HCT116 (cell line): ENCODE measurements at regions not wholly inside any gene's neighbourhood (a gene's known extent, or its start where the extent isn't known, plus 50 kb on each side); places are given as distances from the start of the nearest gene placed in this dataset.
"Not testable (repeated sequence)": the region's sequence is repeated elsewhere in the genome, so short reads cannot be mapped to it uniquely, and the experiment has no call there.

ENCODE experiments used
- ATAC-seq: fragments of 200-7000 bp; cut with Tn5 transposase; 2 replicates; pipeline ENCODE4 v1.9.1; 2020; ENCODE audit warnings: mild to moderate bottlenecking, moderate library complexity
- BruUV-seq: library from RNA; stranded (reverse); fragments of 400-500 nt; replicated peaks from 2 replicates; lab custom pipeline; 2021; lab: Mats Ljungman, UMichigan
- CTCF ChIA-PET: fragments of 300-600 bp; sonication (Branson Sonifier 250); formaldehyde crosslinking; loops from one replicate; lab custom pipeline; 2021; ENCODE audit warnings: antibody characterized with exemption; lab: Charles Lee
- POLR2A ChIA-PET: fragments of 300-600, 350-600 bp; sonication (Branson Sonifier 250); formaldehyde crosslinking; loops from one replicate; lab custom pipeline; 2021; ENCODE audit warnings: antibody characterized with exemption; lab: Charles Lee
- RAD21 ChIA-PET, 2 experiments: fragments of 300-600 bp; sonication (Branson Sonifier 250); formaldehyde crosslinking; loops; one replicate each; lab custom pipeline; 2023; ENCODE audit warnings: low total read pairs in 2 of 2; ENCODE audit not compliant: uncharacterized antibody in 2 of 2, unreplicated experiment in 2 of 2, low non-redundant PET in 1 of 2; lab: Charles Lee
- DNase-seq: peaks from one replicate; pipeline ENCODE4 v3.0.0-alpha.2; 2010; ENCODE audit warnings: low read depth, low spot score
- H2AFZ ChIP-seq: fragments of 200-600 bp; shearing (Covaris generic), sonication (generic); 2 replicates; pipeline ENCODE4 v1.6.1; 2017; ENCODE audit warnings: low read depth, mixed run types, mixed read lengths, antibody characterized with exemption, low read length; ENCODE audit not compliant: poor library complexity, severe bottlenecking
- H3K27ac ChIP-seq: 2 replicates; pipeline ENCODE4 v1.5.1; 2012; ENCODE audit warnings: low read depth, low read length
- H3K27me3 ChIP-seq: fragments of 200-600 bp; sonication (generic); 2 replicates; pipeline ENCODE4 v1.6.1; 2016; ENCODE audit warnings: mixed run types, low read length, mixed read lengths; ENCODE audit not compliant: insufficient read depth
- H3K36me3 ChIP-seq, 2 experiments: fragments of 200-500 bp in 1 of 2; fragments of 200-600 bp in 1 of 2; sonication (Bioruptor generic) in 1 of 2; sonication (generic) in 1 of 2; 2 replicates each; pipeline versions ENCODE4 v1.5.1 to v1.6.1; 2014 to 2016; ENCODE audit warnings: low read length in 2 of 2, inconsistent platforms in 1 of 2, mixed read lengths in 1 of 2, mixed run types in 1 of 2; ENCODE audit not compliant: insufficient read depth in 2 of 2, control insufficient read depth in 1 of 2
- H3K4me1 ChIP-seq, 2 experiments: fragments of 200-600 bp in 1 of 2; sonication (generic) in 1 of 2; 2 replicates each; pipeline versions ENCODE4 v1.5.1 to v1.6.1; 2012 to 2017; ENCODE audit warnings: low read length in 2 of 2, inconsistent platforms in 1 of 2, mild to moderate bottlenecking in 1 of 2, mixed read lengths in 1 of 2, mixed run types in 1 of 2, moderate library complexity in 1 of 2; ENCODE audit not compliant: insufficient read depth in 2 of 2, control insufficient read depth in 1 of 2
- H3K4me2 ChIP-seq: fragments of 200-600 bp; sonication (generic); 2 replicates; pipeline ENCODE4 v1.6.1; 2017; ENCODE audit warnings: mixed run types, low read length, mixed read lengths
- H3K4me3 ChIP-seq, 2 experiments: fragments of 200-600 bp in 1 of 2; sonication (generic) in 1 of 2; replicated peaks in 1 of 2; 2 replicates each; pipeline ENCODE4 v1.5.1; 2011 to 2016; ENCODE audit warnings: low read length in 2 of 2, control low read depth in 1 of 2, low read depth in 1 of 2, mild to moderate bottlenecking in 1 of 2, mixed read lengths in 1 of 2, mixed run types in 1 of 2
- H3K79me2 ChIP-seq: fragments of 200-600 bp; sonication (generic); 2 replicates; pipeline ENCODE4 v1.6.1; 2017; ENCODE audit warnings: mild to moderate bottlenecking, mixed run types, low read length, moderate library complexity, mixed read lengths; ENCODE audit not compliant: insufficient read depth
- H3K9ac ChIP-seq: fragments of 200-600 bp; sonication (generic); 2 replicates; pipeline ENCODE4 v1.6.1; 2016; ENCODE audit warnings: low read length, mixed read lengths
- H3K9me2 ChIP-seq: fragments of 200-600 bp; sonication (generic), shearing (Covaris generic); 2 replicates; pipeline ENCODE4 v1.6.1; 2017; ENCODE audit warnings: mixed run types, mild to moderate bottlenecking, moderate library complexity; ENCODE audit not compliant: insufficient read depth
- H3K9me3 ChIP-seq, 2 experiments: fragments of 200-500 bp in 1 of 2; fragments of 200-600 bp in 1 of 2; sonication (Bioruptor generic) in 1 of 2; sonication (generic) in 1 of 2; 2 replicates each; pipeline ENCODE4 v1.6.1; 2014 to 2017; ENCODE audit warnings: low read length in 2 of 2, mixed read lengths in 2 of 2, inconsistent platforms in 1 of 2, low read depth in 1 of 2, mild to moderate bottlenecking in 1 of 2, mixed run types in 1 of 2, moderate library complexity in 1 of 2; ENCODE audit not compliant: control insufficient read depth in 1 of 2, insufficient read depth in 1 of 2
- H4K20me1 ChIP-seq: fragments of 200-600 bp; sonication (generic), shearing (Covaris generic); 2 replicates; pipeline ENCODE4 v1.6.1; 2017; ENCODE audit warnings: mixed run types, mild to moderate bottlenecking, moderate library complexity; ENCODE audit not compliant: insufficient read depth
- intact Hi-C: fragments of 100-400 bp; cut with micrococcal nuclease; formaldehyde crosslinking; loops from 2 replicates; pipeline ENCODE4 v1.10.0; 2022

- H4K20me1 ChIP-seq, CTCF ChIA-PET: not testable (repeated sequence)
Measured at GRCh38 chr7:143704813-143705212, 52.7 kb downstream of the CTAGE6 start.

GRCh38 chr7:143700759-143701699 is 56.5 kb downstream of the CTAGE6 start:
- H3K36me3 ChIP-seq, POLR2A ChIA-PET, H2AFZ ChIP-seq, H3K27me3 ChIP-seq, DNase-seq, H3K9me3 ChIP-seq, H3K9ac ChIP-seq, H3K4me1 ChIP-seq, CTCF ChIA-PET, BruUV-seq, RAD21 ChIA-PET, H3K79me2 ChIP-seq, H3K4me2 ChIP-seq, H3K9me2 ChIP-seq, H3K27ac ChIP-seq, H3K4me3 ChIP-seq, H4K20me1 ChIP-seq, intact Hi-C loops: not testable (repeated sequence)
- peak; percentile 95 for ATAC-seq

More at GRCh38 chr7:143704813-143705212, 52.7 kb downstream of the CTAGE6 start:
- BruUV-seq, intact Hi-C loops, H3K9me3 ChIP-seq, H3K27me3 ChIP-seq, DNase-seq, H3K36me3 ChIP-seq, H3K4me2 ChIP-seq, H3K9ac ChIP-seq, H3K27ac ChIP-seq, H3K4me3 ChIP-seq, POLR2A ChIA-PET, H3K4me1 ChIP-seq, RAD21 ChIA-PET, H3K9me2 ChIP-seq, H2AFZ ChIP-seq, H3K79me2 ChIP-seq, ATAC-seq: not testable (repeated sequence)
